ENCODE measurements at regions not wholly inside any gene's neighbourhood (a gene's known extent, or its start where the extent isn't known, plus 50 kb on each side); places are given as distances from the start of the nearest gene placed in this dataset.

DNA sequence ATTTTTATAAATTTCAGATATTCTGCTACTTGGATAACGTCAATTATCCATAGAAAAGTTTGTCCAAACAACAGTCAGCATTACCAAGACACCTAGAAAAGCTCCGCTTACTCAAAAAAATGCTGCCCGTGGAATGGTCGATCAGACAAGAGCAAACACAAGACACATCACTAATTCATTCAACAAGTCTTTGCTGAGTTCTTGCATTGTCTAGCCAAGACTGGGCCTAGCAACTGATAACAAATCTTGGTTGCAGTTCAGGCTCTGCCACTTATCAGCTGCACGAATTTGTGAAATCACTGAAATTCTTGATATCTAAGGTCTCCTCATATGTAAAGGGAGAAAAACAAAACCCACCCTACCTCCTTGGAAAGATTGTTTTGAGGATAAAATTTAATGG, 168.3 kb downstream of the AKR1D1 start:
- in situ Hi-C loops (cut with MboI; ENCODE audit: low sequenced_read_pairs): no loop called here
- Histone ChIP-seq H2AFZ (replicated peaks; ENCODE audit: low read length, poor library complexity) (no peak overlapping the region), H3K4me3 (ENCODE audit: insufficient read depth, low read depth, low read length) (no peak overlapping the region), H3K4ac (ENCODE audit: low read depth, low read length) (no peak overlapping the region), H3K9ac (ENCODE audit: low read depth, low read length) (no peak overlapping the region), H3K27ac (ENCODE audit: insufficient read depth, low read length) (no peak overlapping the region), H2AK9ac (replicated peaks; ENCODE audit: low read depth, low read length, poor library complexity) (no peak overlapping the region), H3K56ac (ENCODE audit: extremely low read depth, insufficient read depth, low read length) (no peak overlapping the region), H3K36me3 (ENCODE audit: control insufficient read depth, insufficient read depth, low read length) (no peaks in the 10 kb centered on the region), H4K5ac (ENCODE audit: low read depth, low read length) (no peak overlapping the region), H2BK120ac (ENCODE audit: low read depth, low read length) (no peak overlapping the region), H3K9me3 (ENCODE audit: control insufficient read depth, insufficient read depth, low read length) (peaks cover 4% of the 10 kb centered on the region; the same call in 1 of the 2 replicates), H3K79me1 (ENCODE audit: low read depth in 1 of 2, low read length in 2 of 2) (no peaks in the 10 kb centered on the region), H3K4me1 (ENCODE audit: control insufficient read depth, insufficient read depth, low read length) (no peaks in the 10 kb centered on the region), H3K4me2 (ENCODE audit: low read depth, low read length) (no peak overlapping the region), H3K9me1 (ENCODE audit: insufficient read depth, low read length) (no peaks in the 10 kb centered on the region), H2AK5ac (ENCODE audit: low read depth, low read length) (no peak overlapping the region), H3K27me3 (ENCODE audit: control insufficient read depth, insufficient read depth, low read length) (no peaks in the 10 kb centered on the region), H4K8ac (ENCODE audit: low read depth in 2 of 2, low read length in 2 of 2) (no peak overlapping the region), H2BK15ac (ENCODE audit: low read depth, low read length) (no peak overlapping the region), H2BK5ac (ENCODE audit: low read depth, low read length, poor library complexity, severe bottlenecking) (no peak overlapping the region), H4K91ac (ENCODE audit: insufficient read depth, low read depth, low read length) (no peak overlapping the region), H3K23ac (ENCODE audit: low read depth, low read length) (no peak overlapping the region), H4K20me1 (ENCODE audit: insufficient read depth, low read length) (no peaks in the 10 kb centered on the region), H3K14ac (replicated peaks; ENCODE audit: low read depth, low read length) (no peak overlapping the region), H2BK20ac (ENCODE audit: low read depth, low read length) (no peak overlapping the region), H3K18ac (ENCODE audit: low read depth, low read length) (no peak overlapping the region)
- DNase-seq: no peak
- ChIA-PET POLR2A (ENCODE audit: unreplicated experiment) (no interaction called here), CTCF (no interaction called here)
- TF ChIP-seq RFX5 (IDR thresholded peaks at IDR 0.05; ENCODE audit: low read depth, low read length): no peak
- no peak for TF ChIP-seq MXI1 (IDR thresholded peaks at IDR 0.05; ENCODE audit: borderline replicate concordance, low read depth, low read length)
- no peak for TF ChIP-seq BHLHE40 (IDR thresholded peaks at IDR 0.05; ENCODE audit: low read depth, low read length)
- TF ChIP-seq RCOR1 (IDR thresholded peaks at IDR 0.05; ENCODE audit: insufficient replicate concordance, low read length): no peak
- dilution Hi-C loops (cut with HindIII; ENCODE audit: low sequenced_read_pairs, unreplicated experiment): no loop called here
- ATAC-seq (ENCODE audit: low read depth): no peak
- BruUV-seq (replicated peaks): no TSS peak
- intact Hi-C loops (cut with micrococcal nuclease): no loop called here
- WGBS, 2 experiments (ENCODE audit: extremely low coverage in 2 of 2, insufficient read length in 1 of 2): 52% methylated on average over 4 of the region's 5 CpGs; no CpG with 5 or more reads in 1 of the 2 experiments

Data from IMR-90 (cell line).